B cell (primary cell): ENCODE measurements at regions not wholly inside any gene's neighbourhood (a gene's known extent, or its start where the extent isn't known, plus 50 kb on each side); places are given as distances from the start of the nearest gene placed in this dataset.

ENCODE experiments used
- ATAC-seq: fragments of 200-7000 bp; cut with Tn5 transposase; one replicate; pipeline ENCODE4 v1.10.0; 2021; ENCODE audit warnings: low read depth, mild to moderate bottlenecking, moderate number of reproducible peaks, moderate library complexity
- CTCF ChIA-PET: fragments of 350-600 bp; sonication (Branson Sonifier 250); formaldehyde crosslinking; loops from one replicate; lab custom pipeline; 2021; ENCODE audit warnings: antibody characterized with exemption, inconsistent platforms; lab: Charles Lee
- POLR2A ChIA-PET: fragments of 350-600 bp; sonication (Branson Sonifier 250); formaldehyde crosslinking; loops from one replicate; lab custom pipeline; 2021; ENCODE audit warnings: antibody characterized with exemption; lab: Charles Lee
- DNase-seq: peaks from one replicate; pipeline ENCODE4 v3.0.0; 2013
- H2AFZ ChIP-seq: 2 replicates; pipeline ENCODE4 v1.6.1; 2012; ENCODE audit warnings: mild to moderate bottlenecking, low read depth, low read length; ENCODE audit not compliant: insufficient read depth, poor library complexity, severe bottlenecking
- H3K27ac ChIP-seq, 2 donors: 1 replicate in 1 of 2; 2 replicates in 1 of 2; pipeline ENCODE4 v1.5.1; 2012 to 2013; ENCODE audit warnings: low read length in 2 of 2, mild to moderate bottlenecking in 2 of 2, moderate library complexity in 1 of 2
- H3K27me3 ChIP-seq, 4 experiments: fragments of 200-600 bp in 1 of 4; sonication (generic) in 1 of 4; replicated peaks in 1 of 4; 1 replicate in 2 of 4; 2 replicates in 2 of 4; pipeline versions ENCODE4 v1.6.1 to v1.7.0; 2013 to 2016; ENCODE audit warnings: low read length in 3 of 4, mild to moderate bottlenecking in 2 of 4, mixed read lengths in 1 of 4, moderate library complexity in 1 of 4; ENCODE audit not compliant: insufficient read depth in 4 of 4, control insufficient read depth in 3 of 4; ENCODE audit errors: control extremely low read depth in 1 of 4
- H3K36me3 ChIP-seq, 2 experiments: replicated peaks in 1 of 2; 1 replicate in 1 of 2; 2 replicates in 1 of 2; pipeline versions ENCODE4 v1.6.1 to v1.7.1; 2013; ENCODE audit warnings: low read length in 1 of 2; ENCODE audit not compliant: insufficient read depth in 2 of 2, control insufficient read depth in 1 of 2; ENCODE audit errors: control extremely low read depth in 1 of 2, extremely low read depth in 1 of 2
- H3K4me1 ChIP-seq, 2 donors: fragments of 200-600 bp in 1 of 2; sonication (generic) in 1 of 2; 1 replicate in 1 of 2; 2 replicates in 1 of 2; pipeline versions ENCODE4 v1.5.1 to v1.6.1; 2013 to 2017; ENCODE audit warnings: low read length in 2 of 2; ENCODE audit not compliant: control insufficient read depth in 2 of 2, insufficient read depth in 2 of 2
- H3K4me2 ChIP-seq: replicated peaks from 2 replicates; pipeline ENCODE3; 2012; ENCODE audit warnings: mild to moderate bottlenecking, low read depth, low read length; ENCODE audit not compliant: poor library complexity, severe bottlenecking
- H3K4me3 ChIP-seq, 5 experiments: fragments of 200-600 bp in 1 of 5; sonication (generic) in 1 of 5; 1 replicate in 3 of 5; 2 replicates in 2 of 5; pipeline versions ENCODE4 v1.5.1 to v1.7.0; 2011 to 2016; ENCODE audit warnings: low read length in 4 of 5, mild to moderate bottlenecking in 4 of 5, low read depth in 2 of 5, control low read depth in 1 of 5, moderate library complexity in 1 of 5; ENCODE audit not compliant: insufficient read depth in 1 of 5; ENCODE audit errors: control extremely low read depth in 1 of 5, extremely low read depth in 1 of 5
- H3K79me2 ChIP-seq: fragments of 200-600 bp; sonication (generic); one replicate; pipeline ENCODE4 v1.6.0; 2016; ENCODE audit warnings: low read length; ENCODE audit not compliant: control insufficient read depth, insufficient read depth
- H3K9ac ChIP-seq: fragments of 200-600 bp; sonication (generic); 2 replicates; pipeline ENCODE4 v1.6.1; 2017; ENCODE audit warnings: mild to moderate bottlenecking, low read length, moderate library complexity
- H3K9me3 ChIP-seq, 3 donors: one replicate each; pipeline versions ENCODE4 v1.6.1 to v1.7.1; 2013; ENCODE audit warnings: low read length in 2 of 3; ENCODE audit not compliant: control insufficient read depth in 2 of 3, insufficient read depth in 1 of 3; ENCODE audit errors: control extremely low read depth in 1 of 3
- H4K20me1 ChIP-seq: 2 replicates; pipeline ENCODE4 v1.6.0; 2012; ENCODE audit warnings: mild to moderate bottlenecking, low read length; ENCODE audit not compliant: insufficient read depth, control insufficient read depth, poor library complexity, severe bottlenecking
- H3K27ac Mint-ChIP-seq: one replicate; pipeline ENCODE4 v1.8.0; 2021; ENCODE audit warnings: mixed read lengths
- H3K27me3 Mint-ChIP-seq: one replicate; pipeline ENCODE4 v1.8.0; 2021; ENCODE audit warnings: mixed read lengths
- H3K4me1 Mint-ChIP-seq: one replicate; pipeline ENCODE4 v1.8.0; 2021; ENCODE audit warnings: mixed read lengths
- H3K4me3 Mint-ChIP-seq: one replicate; pipeline ENCODE4 v1.8.0; 2021; ENCODE audit warnings: mixed read lengths
- H3K9me3 Mint-ChIP-seq: one replicate; pipeline ENCODE4 v1.8.0; 2022; ENCODE audit warnings: mixed read lengths; ENCODE audit not compliant: insufficient read depth
- WGBS: methylation state at CpG from one replicate; pipeline ENCODE4 v1.1.5; 2013; ENCODE audit warnings: missing lambda C conversion rate; ENCODE audit not compliant: insufficient coverage; 5-methylcytosine and 5-hydroxymethylcytosine counted together
- intact Hi-C: fragments of 100-400 bp; cut with micrococcal nuclease; formaldehyde crosslinking; loops from one replicate; pipeline ENCODE4 v1.10.0; 2022
- TF ChIP-seq, protein P1 (sequence below): fragments of 200-600 bp; IDR thresholded peaks from one replicate; pipeline ENCODE4 v1.8.0; 2022; ENCODE audit warnings: antibody characterized with exemption, mild to moderate bottlenecking

DNA sequence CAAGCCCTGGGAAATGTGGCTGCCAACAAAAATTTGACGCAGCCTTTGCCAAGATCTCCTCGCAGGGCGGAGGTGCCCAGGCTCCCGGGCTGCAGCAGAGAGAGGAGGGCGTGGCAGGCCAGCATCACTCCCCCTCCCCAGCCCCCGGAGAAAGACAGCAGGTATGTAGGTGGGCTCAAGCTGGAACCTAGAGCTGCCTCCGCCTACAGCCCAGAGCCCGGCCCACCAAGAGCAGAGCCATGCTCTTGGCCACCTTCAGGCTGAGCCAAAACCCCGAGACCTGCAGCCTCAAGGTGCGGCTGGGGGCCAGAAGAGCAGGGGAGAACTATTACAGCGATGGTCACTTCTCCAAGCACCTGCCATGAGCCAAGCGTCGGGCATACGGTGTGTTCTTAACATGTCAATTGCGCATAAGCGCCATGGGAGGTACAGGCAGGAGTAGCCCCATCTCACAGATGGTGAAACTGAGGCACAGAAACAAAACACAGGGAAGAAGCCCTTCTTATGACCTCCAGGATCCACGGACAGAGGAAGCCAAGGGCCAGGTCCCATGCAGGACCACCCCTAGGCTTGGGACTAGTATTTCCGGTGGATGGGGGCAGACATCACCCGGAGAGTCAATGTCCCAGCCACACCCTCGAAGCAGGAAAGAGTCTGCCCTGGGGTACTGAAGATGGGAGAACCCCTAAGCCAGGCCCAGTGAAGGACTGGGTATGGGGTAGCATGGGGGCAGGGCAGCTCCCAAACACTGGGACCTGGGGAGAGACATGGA is 109.0 kb downstream of the NCOR2 start:
- H2AFZ ChIP-seq: no peak overlapping the region
- Mint-ChIP-seq H3K4me1 (peaks cover 55% of the 10 kb centered on the region), H3K9me3 (no peaks in the 10 kb centered on the region), H3K27ac (no peak overlapping the region), H3K27me3 (no peaks in the 10 kb centered on the region), H3K4me3 (peak overlapping the region; percentile 64)
- no peak for ATAC-seq
- no peaks in the 10 kb centered on the region for H4K20me1 ChIP-seq
- H3K9me3 ChIP-seq: no peaks in the 10 kb centered on the region
- peaks cover 29 to 47% of the 10 kb centered on the region in 2 donors for H3K4me1 ChIP-seq
- H3K27ac ChIP-seq: no peak overlapping the region
- CTCF ChIA-PET: no interaction called here
- H3K36me3 ChIP-seq: peaks cover 0 to 20% of the 10 kb centered on the region in 2 experiments
- 97% methylated on average over 15 of the region's 20 CpGs for WGBS
- no peak overlapping the region for H3K4me3 ChIP-seq
- POLR2A ChIA-PET: interaction anchor here (2.5 kb wide), 1 partner anchor 7 kb away, joined by 15 read pairs; no protein-coding TSS in a partner anchor
- DNase-seq: no peak
- intact Hi-C loops: loop anchor here (10.0 kb wide), 1 partner anchor 456 kb away; the partner anchor contains the start of gene UBC
- H3K79me2 ChIP-seq: peaks cover 14% of the 10 kb centered on the region
- TF ChIP-seq, protein P1, sequence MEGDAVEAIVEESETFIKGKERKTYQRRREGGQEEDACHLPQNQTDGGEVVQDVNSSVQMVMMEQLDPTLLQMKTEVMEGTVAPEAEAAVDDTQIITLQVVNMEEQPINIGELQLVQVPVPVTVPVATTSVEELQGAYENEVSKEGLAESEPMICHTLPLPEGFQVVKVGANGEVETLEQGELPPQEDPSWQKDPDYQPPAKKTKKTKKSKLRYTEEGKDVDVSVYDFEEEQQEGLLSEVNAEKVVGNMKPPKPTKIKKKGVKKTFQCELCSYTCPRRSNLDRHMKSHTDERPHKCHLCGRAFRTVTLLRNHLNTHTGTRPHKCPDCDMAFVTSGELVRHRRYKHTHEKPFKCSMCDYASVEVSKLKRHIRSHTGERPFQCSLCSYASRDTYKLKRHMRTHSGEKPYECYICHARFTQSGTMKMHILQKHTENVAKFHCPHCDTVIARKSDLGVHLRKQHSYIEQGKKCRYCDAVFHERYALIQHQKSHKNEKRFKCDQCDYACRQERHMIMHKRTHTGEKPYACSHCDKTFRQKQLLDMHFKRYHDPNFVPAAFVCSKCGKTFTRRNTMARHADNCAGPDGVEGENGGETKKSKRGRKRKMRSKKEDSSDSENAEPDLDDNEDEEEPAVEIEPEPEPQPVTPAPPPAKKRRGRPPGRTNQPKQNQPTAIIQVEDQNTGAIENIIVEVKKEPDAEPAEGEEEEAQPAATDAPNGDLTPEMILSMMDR: no peak
- H3K9ac ChIP-seq: no peak overlapping the region
- peak overlapping the region; percentile 86 for H3K4me2 ChIP-seq
- no peaks in the 10 kb centered on the region for H3K27me3 ChIP-seq
